Nephron progenitor cell (in vitro differentiated cells): ENCODE measurements at regions not wholly inside any gene's neighbourhood (a gene's known extent, or its start where the extent isn't known, plus 50 kb on each side); places are given as distances from the start of the nearest gene placed in this dataset.

Experiments
- DNase-seq: peaks from one replicate; pipeline ENCODE4 v3.0.0; 2021
- H3K27ac Mint-ChIP-seq: 2 replicates; pipeline ENCODE4 v1.8.0; 2021; ENCODE audit warnings: mild to moderate bottlenecking, moderate library complexity, mixed read lengths
- H3K27me3 Mint-ChIP-seq: 2 replicates; pipeline ENCODE4 v1.8.0; 2021; ENCODE audit warnings: mild to moderate bottlenecking, low read depth, mixed read lengths; ENCODE audit not compliant: poor library complexity
- H3K36me3 Mint-ChIP-seq: 2 replicates; pipeline ENCODE4 v1.8.0; 2021; ENCODE audit warnings: low read depth, mixed read lengths
- H3K4me1 Mint-ChIP-seq: 2 replicates; pipeline ENCODE4 v1.8.0; 2021; ENCODE audit warnings: mixed read lengths
- H3K4me3 Mint-ChIP-seq: 2 replicates; pipeline ENCODE4 v1.8.0; 2021; ENCODE audit warnings: mild to moderate bottlenecking, moderate library complexity, mixed read lengths
- H3K9me3 Mint-ChIP-seq: 2 replicates; pipeline ENCODE4 v1.8.0; 2021; ENCODE audit warnings: mild to moderate bottlenecking, moderate library complexity, mixed read lengths
- TF ChIP-seq, protein P1 (sequence below): fragments of 200-600 bp; sonication (generic); IDR thresholded peaks from 2 replicates; pipeline ENCODE4 v1.5.0; 2021; ENCODE audit warnings: antibody characterized with exemption

DNA sequence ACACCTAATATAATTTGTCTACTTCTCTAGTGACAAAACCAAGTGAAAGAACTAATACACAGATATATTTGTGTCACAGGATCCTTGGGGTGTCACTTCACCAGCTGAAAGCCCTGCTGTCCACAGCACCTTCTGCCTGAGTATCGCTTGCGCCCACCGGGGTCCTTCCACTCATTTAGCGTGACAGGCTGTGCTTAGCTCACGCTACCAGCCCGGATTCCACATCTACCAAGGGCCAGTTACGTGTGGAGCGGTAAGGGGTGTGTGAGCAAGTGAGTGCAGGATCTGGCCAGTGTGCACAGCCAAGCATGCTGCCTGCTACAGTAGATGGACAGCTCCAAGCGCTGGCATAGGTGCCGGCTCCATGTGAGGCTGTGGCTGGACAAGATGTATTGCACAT lies 810.9 kb downstream of the NSUN3 start:
- Mint-ChIP-seq H3K27ac (no peak overlapping the region), H3K9me3 (no peaks in the 10 kb centered on the region), H3K4me1 (no peaks in the 10 kb centered on the region), H3K36me3 (no peaks in the 10 kb centered on the region), H3K27me3 (no peaks in the 10 kb centered on the region), H3K4me3 (no peak overlapping the region)
- TF ChIP-seq, protein P1, sequence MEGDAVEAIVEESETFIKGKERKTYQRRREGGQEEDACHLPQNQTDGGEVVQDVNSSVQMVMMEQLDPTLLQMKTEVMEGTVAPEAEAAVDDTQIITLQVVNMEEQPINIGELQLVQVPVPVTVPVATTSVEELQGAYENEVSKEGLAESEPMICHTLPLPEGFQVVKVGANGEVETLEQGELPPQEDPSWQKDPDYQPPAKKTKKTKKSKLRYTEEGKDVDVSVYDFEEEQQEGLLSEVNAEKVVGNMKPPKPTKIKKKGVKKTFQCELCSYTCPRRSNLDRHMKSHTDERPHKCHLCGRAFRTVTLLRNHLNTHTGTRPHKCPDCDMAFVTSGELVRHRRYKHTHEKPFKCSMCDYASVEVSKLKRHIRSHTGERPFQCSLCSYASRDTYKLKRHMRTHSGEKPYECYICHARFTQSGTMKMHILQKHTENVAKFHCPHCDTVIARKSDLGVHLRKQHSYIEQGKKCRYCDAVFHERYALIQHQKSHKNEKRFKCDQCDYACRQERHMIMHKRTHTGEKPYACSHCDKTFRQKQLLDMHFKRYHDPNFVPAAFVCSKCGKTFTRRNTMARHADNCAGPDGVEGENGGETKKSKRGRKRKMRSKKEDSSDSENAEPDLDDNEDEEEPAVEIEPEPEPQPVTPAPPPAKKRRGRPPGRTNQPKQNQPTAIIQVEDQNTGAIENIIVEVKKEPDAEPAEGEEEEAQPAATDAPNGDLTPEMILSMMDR = no peak
- DNase-seq = no peak

DNA sequence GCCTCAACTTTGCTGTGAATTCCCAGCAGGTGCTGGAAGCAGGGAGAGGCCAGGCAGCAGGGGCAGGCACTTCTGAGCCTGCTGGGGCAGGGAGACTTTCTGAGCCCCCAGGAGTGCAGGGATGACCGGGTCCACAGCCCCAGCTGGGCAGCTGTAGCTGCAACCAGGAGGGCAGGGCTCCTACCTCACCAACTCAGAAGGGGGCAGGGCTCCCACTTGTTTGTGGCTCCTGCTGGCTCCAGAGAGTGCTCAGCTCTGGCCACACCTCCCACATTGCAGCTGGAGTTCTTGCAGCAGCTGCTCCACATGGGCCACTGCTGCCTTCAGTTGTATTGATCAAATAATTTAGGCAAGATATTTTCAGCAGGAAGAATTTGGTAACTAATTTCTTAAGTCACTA lies 812.3 kb downstream of the NSUN3 start:
- no peak for DNase-seq
- Mint-ChIP-seq H3K27me3 (no peaks in the 10 kb centered on the region), H3K36me3 (no peaks in the 10 kb centered on the region), H3K4me3 (no peak overlapping the region), H3K9me3 (no peaks in the 10 kb centered on the region), H3K27ac (no peak overlapping the region), H3K4me1 (no peaks in the 10 kb centered on the region)
- TF ChIP-seq, protein P1 = no peak

DNA sequence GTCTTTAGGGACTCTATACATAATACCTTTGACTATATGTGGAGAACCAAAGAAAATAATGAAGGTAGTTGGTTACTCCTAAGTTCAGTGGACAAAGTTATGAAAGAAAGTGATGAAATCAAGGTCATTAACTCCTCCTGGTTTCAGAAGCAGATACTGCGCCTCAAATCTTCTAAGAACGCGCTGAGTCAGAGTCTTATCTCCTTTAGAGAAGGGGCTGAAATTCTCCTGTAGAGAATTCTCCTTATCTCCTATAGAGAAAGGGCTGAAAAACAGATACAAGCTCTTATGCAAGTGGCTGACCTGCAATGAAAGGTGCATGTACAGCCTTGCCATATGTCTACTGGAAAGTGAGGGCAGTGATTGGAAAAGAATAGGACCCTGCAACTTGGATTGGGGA lies 824.2 kb downstream of the NSUN3 start:
- TF ChIP-seq, protein P1 = no peak
- no peaks in the 10 kb centered on the region for H3K36me3 Mint-ChIP-seq
- no peak overlapping the region for H3K27ac Mint-ChIP-seq
- H3K4me1 Mint-ChIP-seq = no peaks in the 10 kb centered on the region
- no peak overlapping the region for H3K4me3 Mint-ChIP-seq
- no peaks in the 10 kb centered on the region for H3K27me3 Mint-ChIP-seq
- no peak for DNase-seq
- H3K9me3 Mint-ChIP-seq = no peaks in the 10 kb centered on the region

DNA sequence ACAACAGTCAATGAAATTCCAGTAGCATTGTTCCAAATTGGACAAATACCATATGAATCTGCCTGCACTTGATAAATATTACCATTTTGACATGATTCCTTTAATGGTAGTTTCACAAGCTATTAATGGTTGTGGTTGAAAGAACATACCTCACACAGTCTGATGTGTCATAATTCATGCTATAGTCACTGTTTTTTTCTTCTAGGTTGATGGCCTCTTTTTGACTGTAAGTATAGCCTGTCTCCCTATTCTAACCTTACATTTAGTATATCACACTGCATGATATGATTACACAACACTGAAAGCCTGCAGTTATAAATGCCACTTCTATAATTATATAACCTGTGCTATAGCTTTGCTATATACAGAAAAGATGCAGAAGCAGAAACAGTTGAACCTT lies 834.1 kb downstream of the NSUN3 start:
- Mint-ChIP-seq H3K27me3 (no peaks in the 10 kb centered on the region), H3K36me3 (no peaks in the 10 kb centered on the region), H3K27ac (no peak overlapping the region), H3K4me3 (no peak overlapping the region), H3K9me3 (no peaks in the 10 kb centered on the region), H3K4me1 (no peaks in the 10 kb centered on the region)
- TF ChIP-seq, protein P1 = no peak
- no peak for DNase-seq

DNA sequence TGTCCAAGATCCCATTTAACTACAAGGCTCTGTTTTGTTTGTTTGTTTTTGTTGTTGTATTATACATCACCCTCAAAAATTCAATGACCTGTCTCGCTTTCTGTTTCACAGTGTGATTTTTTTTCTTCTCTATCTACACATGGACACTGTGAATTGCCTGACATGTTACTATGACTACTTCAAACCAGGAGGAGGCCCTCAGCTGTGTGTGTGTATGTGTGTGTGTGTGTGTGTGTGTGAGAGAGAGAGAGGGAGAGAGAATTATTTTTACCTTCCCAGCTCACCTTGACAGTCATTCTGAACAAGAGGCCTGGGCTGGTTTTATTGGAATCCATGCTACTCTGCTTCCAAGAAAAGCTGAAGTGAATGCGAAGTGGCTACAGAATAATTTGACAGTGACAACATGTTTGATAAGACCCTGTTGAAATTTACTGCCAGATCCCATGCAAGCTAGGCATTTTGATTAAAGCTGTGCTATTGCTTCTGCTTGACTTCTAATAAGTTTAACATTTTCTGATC lies 841.4 kb downstream of the NSUN3 start:
- no peak for DNase-seq
- Mint-ChIP-seq H3K36me3 (no peaks in the 10 kb centered on the region), H3K4me3 (no peak overlapping the region), H3K9me3 (no peaks in the 10 kb centered on the region), H3K27me3 (no peaks in the 10 kb centered on the region), H3K27ac (peak overlapping the region; percentile 12), H3K4me1 (no peaks in the 10 kb centered on the region)
- TF ChIP-seq, protein P1 = no peak

DNA sequence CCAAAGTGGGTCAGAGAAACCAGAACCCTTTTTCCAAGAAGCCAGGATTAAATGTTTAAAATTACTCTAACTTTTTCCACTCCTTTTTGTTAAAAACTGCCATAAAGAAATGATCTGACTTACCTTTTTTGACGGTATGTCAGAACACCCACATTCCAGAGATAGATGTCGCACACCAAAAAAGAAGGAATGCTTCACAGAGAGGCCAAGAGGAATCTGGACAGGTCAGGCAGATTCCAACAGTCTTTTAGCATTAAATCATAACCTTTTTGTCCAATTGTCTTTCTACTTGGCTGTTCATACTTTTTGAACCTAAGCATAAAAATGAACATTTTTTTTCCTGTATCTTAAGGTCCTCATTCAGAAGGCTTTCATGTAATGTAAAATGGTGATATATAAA lies 846.9 kb downstream of the NSUN3 start:
- no peak overlapping the region for H3K4me3 Mint-ChIP-seq

More for the DNA sequence above, 846.9 kb downstream of the NSUN3 start:
- DNase-seq = no peak
- H3K36me3 Mint-ChIP-seq = no peaks in the 10 kb centered on the region
- H3K4me1 Mint-ChIP-seq = no peaks in the 10 kb centered on the region
- H3K27me3 Mint-ChIP-seq = no peaks in the 10 kb centered on the region
- TF ChIP-seq, protein P1 = no peak
- no peak overlapping the region for H3K27ac Mint-ChIP-seq
- no peaks in the 10 kb centered on the region for H3K9me3 Mint-ChIP-seq
